DMS153 treated with DMSO at 0.1 percent for 48 hours (cell line): ENCODE measurements at regions not wholly inside any gene's neighbourhood (a gene's known extent, or its start where the extent isn't known, plus 50 kb on each side); places are given as distances from the start of the nearest gene placed in this dataset.

Experiments used
- DNase-seq: peaks from one replicate; lab custom pipeline; 2025; ENCODE audit not compliant: unreplicated experiment; lab: John Stamatoyannopoulos, UW

DNA sequence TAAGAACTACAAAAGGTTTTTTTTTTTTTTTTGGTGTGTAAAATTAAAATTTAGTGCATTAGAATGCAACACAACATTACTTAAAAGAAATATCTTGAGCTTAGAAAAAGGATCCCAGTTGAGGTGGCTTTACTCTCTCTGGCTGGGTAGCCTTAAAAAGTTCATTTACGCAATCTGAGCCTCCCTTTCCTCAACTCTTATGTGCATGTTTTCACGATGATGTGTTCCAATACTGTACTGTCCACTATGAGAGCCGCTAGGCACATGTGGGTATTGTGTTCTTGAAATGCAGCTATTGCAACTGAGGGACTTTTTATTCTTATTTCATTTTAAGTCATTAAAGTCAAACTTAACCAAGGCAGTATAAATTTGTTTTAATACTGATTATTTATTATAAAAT is 460.9 kb upstream of the SYT1 start:
- DNase-seq = no peak

DNA sequence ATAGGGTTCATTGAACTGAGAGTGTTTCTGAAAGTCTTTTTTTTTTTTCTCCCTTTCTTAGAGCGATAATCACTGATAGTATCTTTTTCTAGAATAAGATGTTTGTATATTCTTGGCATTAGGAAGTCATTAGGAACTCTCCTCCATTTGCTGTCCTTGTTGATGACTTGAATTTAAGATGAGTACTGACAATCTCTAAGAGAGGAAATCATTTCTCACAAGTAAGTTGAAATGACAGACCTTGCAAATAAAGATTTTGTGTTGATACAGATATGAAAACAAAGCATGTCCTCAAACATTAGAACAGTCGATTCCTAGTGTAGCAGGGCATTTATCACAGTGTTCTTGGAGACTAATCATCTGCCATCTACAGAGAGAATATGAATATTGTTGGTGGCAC is 458.4 kb upstream of the SYT1 start:
- no peak for DNase-seq

DNA sequence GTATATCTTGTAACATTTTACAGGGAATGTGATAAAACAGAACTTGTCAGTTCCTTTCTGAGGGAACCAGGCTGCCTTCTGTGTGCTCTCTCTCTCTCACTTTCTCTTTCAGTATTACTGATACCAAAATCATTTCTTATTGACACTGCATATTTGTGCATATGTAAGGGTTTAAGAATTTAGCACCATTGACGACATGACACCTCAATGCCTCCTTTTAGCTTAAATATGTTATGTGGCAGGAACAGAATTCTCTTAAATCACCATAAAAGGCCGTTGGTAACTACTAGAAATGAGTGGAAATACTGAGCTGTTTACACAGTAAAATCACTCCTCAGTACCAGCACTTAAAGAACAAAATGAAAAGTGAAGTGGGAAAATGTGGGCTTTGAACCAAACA is 457.7 kb upstream of the SYT1 start:
- DNase-seq = peak; percentile 72

DNA sequence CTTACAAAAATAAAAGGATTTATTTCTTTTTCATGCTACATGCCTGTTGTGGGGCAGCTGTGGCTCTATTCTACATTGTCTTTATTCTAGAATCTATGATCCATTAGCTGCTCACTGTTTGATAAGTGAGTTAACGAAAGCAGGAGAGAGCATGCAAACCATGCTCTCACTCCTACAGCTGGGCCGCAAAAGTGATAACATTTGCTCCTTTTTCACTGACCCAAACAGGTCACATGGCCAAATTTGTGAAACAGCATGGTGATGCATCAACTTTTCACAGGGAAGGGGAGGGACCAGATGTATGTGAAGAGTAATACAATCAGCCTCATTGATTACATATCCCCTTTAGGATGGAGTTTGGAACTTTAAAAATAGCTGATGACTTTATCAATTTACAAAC is 456.9 kb upstream of the SYT1 start:
- DNase-seq = no peak

DNA sequence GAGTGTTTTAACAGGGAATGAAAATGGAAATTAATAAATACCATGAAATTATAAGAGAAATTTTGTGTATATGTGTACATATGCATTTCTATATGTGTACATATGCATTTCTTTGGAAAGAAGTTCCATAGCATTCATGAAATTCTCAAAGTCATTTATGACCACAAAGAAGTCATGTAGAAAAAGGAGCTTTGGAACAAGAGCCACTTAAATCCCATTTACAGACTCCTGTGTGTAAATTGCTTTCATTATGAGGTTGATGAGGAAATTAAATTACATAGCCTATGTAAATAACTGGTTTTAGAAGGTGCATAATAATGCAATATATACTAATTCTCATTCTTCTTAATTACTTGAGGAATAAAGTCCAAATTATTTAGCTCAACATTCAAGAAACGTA is 450.5 kb upstream of the SYT1 start:
- DNase-seq = no peak

DNA sequence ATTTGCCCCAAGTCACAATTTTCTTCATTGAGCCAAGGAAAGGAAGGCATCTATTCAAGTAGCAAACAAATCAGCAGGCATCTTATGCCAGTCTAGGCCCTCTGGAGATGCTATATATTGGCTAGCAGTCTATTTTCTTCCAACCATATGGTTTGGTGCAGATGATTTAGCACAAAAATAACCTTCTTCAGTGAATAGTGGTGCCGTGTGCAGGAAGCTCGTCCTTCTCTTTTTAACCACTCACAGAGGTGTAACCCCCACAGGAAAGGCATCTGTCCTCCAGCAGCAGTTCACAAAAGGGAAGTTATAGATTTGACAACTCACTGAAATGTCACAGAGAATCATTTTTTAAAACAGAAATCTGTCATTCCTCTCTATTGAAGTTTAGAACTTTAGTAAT is 445.7 kb upstream of the SYT1 start:
- no peak for DNase-seq

DNA sequence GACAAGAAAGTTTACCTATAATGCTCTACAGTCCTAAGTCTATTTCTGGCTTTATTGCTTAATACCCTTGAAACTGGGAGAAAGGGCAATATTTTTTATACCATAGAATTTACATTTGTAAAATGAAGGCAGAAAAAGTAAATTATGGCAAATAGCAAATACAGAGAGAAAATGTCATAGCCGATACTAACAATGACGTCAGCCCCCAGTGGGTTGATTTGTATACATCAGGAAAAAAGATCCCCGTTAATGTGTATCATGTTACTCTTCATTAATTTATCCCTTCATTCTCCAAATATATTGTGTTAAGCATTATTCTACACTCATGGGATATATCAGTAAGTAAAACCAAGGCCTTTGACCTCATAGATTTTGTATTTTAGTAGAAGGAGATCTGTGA is 445.1 kb upstream of the SYT1 start:
- DNase-seq = no peak

DNA sequence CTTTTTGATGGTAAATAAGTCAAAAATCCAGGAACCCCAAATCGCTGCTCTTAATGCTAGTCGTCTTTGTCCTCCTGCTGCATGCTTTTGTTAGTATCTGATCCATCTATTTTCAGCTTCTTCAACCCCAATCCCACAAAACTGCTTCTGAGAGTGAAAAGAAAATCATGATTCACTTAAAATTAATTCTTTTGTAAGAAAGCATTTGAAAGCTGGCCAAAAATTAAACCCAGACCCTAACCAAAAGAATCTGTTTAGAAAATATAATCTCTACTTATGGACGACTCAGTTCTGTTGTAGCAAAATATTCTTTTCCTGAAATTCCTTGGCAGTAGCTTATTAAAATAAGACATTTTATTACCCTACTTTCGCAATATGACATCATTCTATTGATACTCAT is 443.6 kb upstream of the SYT1 start:
- DNase-seq = no peak

DNA sequence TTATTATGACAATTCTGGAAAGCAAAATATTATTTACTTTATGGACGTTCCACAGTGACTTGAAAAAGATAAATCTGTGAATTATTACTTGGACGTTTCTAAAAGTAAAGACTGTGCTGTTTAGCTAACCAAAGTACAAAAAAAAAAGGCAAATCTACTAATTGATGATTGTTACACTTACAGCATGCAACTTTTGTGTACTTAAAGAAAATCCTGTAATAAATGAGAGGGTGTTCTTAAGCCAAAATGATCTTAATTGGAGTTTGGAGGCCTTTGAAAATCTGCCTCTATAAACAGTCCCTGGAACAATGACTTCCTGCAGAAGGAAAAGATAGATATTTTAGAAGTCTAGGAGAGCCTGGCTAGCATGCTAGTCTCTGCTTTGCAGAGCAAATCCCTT is 434.0 kb upstream of the SYT1 start:
- DNase-seq = no peak

DNA sequence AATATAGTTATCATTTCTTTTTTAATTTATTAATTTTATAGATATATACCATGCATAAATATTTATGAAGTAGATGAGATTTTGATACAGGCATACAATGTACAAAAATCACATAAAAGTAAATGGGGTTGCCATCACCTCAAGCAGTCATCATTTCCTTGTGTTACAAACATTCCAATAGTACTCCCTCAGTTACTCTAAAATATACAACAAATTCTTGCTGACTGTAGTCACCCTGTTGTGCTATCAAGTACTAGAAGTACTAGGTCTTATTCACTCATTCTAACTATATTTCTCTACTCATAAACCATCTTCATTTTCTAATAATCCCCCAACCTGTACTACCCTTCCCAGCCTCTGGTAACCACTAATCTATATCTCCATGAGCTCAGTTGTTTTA is 432.6 kb upstream of the SYT1 start:
- DNase-seq = no peak

DNA sequence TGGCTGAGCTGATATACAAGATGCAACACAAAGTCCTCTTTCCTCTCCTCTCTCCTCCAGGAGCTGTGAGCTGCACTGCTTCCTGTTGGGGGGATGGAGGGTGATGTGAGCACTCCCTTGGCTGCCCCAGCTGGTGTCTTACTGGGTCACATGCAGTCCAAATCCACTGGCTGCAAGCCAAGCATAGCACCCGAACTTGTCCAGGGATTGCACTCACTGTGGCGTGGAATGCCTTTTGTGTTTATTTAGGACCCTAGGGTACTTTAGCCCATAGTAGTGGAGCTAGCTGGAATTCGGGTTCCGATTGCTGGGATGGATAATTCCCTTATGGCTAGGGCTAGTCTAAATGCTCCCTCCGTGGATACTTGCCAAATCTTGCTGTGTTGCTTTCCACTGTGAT is 424.9 kb upstream of the SYT1 start:
- no peak for DNase-seq

DNA sequence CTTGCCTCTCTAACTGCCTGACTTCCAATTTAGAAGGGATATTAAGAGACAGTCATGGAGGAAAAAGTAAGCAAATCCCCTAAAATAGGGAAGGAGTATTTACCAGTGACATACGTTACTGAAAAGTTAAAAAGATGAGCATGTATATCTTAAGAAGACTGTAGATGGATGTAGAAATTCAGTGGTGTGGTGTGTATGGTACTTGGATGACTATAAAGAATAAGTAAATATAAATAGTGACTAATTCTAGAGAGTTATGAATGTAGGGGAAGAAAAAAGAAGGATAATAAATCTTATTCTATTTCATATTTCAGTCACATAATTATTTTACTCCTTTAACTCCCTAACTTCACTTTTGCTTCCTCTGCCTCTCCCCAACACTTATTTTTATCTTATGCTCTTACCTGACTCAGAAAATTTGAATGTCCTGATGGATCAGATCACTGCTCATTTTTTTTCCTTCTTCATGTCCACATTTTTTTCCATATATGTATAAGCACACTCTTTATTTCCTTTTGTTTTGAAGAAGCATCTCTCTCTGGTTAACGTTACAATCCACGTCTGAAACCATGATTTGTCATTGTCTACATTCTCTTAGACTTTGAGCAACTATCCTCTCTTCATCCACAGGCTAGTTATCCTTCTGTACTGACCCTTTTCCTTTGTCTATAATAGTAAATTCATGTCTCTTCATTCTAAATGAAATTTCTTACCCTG is 422.7 kb upstream of the SYT1 start:
- no peak for DNase-seq

DNA sequence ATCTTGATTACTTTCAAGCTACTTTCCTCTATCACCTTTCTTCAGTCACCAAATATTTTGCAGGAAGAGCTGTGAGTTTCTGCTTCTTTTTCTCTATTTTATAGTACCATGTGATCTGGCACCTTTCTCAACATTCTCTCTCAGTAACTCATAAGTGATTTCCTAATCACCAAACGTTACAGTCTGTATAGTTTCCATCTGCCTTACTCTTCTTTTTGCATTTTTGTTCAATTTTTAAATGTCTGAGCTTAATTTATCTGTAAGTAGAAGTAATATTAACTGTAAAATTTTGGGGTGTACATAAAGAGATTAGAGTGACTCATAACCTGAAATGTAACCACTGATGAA is 422.1 kb upstream of the SYT1 start:
- no peak for DNase-seq

DNA sequence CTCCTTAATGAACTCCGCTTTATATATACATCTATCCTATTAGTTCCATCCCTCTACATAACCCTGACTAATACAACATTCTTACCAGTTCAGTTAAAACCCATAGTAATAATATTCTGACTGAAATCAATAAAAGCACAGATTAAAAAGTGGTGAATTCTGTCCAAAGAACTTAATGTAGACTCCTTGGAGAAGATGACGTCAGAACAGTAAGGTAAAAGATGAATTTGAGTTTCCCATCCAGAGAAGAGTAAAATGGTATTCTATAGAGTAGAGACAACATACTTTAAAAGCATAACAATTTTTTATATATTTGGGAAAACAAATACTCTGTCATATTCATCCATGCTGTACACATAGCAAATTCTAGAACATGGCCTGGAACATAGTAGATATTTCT is 418.0 kb upstream of the SYT1 start:
- DNase-seq = no peak

DNA sequence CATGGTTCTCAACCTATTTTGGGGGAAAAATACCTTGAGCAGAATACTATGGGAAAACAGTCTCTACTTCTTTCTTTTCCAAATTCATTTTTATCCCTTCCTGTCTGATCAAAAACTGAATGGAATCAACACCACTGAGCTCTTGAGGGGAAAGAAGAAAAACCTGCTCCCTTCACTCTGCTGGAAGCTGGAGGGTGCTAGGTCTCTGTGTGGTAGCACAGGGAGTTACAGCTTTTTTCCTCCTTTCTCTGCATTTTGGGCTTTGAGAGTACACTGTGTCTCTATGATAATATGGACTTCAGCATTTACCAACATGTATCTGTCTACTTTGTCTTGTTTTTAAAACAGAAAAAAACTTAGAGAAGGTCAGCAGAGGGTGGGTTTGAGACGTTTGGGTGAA is 417.2 kb upstream of the SYT1 start:
- DNase-seq = no peak

DNA sequence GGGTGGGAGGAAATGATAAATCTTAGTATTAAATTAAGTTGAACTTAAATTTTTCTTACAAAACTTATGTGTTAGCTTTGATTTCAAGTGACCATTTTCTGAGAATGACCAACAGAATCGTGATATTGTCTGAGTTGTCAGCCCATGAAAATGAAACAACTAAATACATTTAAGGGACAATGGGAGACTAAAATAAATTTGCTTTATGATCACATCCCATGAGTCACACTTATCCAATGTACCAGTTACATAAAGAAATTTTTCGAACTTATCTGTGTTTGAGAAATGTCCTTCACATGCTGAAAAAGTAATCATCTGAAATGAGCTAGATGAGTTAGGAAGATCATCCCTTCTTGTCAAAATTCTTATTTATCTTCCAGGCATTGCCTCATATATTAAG is 415.9 kb upstream of the SYT1 start:
- DNase-seq = no peak

DNA sequence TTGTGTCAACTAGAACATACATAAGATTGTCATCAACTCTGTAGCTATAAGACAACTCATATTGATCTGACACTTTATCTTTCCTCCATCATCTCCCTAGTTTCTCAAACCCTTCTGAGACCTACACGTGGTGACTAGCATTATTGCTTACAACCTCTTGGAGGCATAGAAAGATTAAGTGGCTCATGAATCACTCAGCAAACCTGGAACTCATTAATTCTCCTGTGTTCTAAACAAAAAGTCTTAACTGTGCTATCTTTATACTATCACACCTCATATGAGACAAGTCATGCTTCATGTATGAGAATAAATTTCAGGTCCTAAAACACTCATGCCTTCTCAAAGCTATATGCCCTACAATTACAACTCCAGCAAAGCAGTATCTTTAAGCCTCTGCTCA is 408.6 kb upstream of the SYT1 start:
- DNase-seq = no peak

DNA sequence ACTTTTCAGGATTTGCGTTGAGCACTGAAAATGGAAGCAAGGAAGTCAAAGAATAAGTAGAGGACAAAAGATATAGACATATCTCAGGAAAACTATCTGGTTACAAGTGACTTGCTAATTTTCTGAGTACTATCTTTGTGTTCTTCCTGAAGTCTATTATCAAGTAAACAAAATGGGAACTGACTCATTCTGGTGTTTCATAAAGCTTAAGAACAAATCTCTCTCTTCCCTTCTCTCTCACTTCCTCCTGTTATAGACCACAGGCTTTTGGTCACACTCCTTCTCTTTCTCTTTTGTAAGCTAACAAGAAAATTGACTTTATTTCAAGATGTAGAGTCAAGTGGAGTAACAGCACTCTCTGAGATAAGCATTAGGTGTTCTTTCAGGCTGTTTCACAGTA is 406.6 kb upstream of the SYT1 start:
- DNase-seq = no peak

DNA sequence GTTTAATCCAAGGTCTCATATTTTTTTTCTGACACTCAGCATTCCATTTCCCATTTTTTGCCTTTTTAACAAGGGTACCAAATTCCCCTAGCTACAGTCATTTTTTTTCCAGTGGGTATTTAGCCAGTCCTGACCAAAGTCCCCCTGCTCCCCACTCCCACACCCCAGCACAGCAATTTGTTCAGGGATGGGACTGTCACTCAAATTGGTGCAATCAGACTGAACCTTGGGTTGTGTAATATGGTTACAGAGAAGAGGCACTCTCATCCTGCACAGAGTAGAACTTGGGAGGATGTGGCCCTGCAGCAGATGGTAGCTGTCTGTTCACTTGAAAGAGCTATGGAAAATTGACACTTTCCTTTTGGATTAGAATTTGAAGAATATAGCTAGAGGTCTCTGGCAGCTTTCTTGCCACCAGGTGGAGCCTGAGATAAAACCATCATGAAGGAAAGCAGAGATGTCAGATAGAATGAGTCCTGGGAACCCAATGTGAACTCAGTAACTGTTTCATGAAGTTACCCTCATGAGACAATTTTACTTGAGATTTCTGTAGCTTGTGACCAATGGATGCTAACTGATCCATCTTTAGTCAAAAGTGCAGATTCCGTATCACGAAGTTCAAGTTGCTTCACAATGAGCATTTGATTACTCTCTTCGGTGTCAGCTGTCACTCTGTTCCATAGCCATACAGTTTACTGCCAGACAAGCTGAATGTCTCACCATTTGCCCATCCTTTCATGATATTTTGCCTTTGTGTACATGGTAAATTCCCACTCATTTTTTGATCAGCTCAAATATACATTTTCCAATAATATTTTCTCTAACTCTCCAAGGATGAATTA is 394.0 kb upstream of the SYT1 start:
- DNase-seq = peak; percentile 49

DNA sequence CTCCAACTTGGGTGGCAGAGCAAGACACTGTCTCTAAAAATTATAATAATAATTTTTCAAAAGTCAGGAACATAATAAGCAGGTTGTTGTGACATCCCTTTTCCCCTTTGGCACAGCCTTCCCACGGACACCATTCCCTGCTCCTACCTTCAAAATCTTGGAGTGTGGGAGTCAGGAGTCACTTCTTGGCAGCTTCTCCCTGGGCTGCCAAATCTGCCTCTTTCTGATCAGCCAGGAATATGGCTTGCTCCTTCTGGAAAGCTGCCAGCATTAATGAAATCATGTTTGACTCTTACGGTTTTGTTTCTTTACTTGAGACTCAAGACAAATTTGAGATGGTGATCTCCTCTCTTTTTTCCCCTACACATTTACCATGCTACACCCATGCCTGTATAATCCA is 391.4 kb upstream of the SYT1 start:
- no peak for DNase-seq

DNA sequence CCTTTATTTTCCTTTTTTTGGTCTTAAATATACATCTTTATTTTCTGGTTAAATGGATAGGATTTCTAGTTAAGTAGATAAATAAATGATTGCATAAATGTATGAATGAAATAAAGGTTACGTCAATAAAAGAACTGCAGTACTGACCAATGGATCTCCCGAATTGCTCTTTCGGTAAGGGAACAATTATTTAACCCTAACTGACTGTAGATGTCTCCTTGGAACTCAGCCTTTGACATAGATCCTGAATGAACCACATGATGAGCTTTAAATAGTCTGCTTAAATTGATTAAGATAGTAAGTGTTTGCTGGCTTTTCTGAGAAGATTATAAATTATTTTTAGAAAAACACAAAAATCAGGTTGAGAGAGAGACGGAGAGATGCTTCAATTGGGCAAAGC is 391.0 kb upstream of the SYT1 start:
- no peak for DNase-seq

DNA sequence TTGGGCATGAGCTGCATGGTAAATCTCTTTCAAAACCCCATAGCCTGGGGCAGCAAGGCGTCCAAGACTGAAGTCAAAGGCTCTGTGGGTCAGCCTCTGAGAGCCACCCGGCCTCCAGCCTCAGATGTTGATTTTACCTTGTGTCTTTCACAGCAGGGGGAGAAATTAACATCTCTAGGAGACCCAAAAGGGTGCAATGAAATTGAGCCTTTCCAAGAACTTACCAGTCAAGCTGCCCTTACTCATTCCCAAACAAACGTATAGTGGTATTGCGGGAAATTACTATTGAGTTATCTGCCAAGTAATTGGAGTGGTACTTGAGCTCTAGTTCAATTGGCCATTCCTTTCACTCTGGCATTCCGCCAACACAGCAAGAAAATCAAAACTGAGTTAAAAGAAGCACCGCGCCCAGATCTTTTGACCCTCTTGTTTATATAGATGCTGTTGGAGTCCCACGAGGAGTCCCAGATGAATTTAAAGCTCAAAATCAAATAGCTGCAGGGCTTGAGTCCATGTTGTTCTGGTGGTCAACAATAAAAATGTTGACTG is 380.7 kb upstream of the SYT1 start:
- no peak for DNase-seq

DNA sequence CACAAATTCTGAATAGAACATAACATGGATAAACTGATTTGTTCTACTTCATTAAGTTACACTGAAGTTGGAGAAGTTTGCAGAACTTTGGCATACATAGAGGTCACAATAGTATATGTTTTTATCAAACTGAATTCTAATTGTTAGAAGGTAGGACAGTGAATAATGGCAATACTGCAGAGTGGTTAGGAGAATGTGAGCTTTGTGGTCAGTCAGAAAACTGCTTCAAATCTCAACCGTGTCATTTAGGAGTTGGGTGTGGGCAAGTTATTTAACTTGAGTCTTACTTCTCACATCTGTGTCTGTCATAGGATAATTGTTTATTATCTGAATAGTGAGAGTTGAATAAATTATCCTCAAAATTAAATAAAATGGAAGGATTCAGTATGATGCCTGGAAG is 374.6 kb upstream of the SYT1 start:
- no peak for DNase-seq
